ENCODE measurements at regions not wholly inside any gene's neighbourhood (a gene's known extent, or its start where the extent isn't known, plus 50 kb on each side); places are given as distances from the start of the nearest gene placed in this dataset.
"Not testable (repeated sequence)": the region's sequence is repeated elsewhere in the genome, so short reads cannot be mapped to it uniquely, and the experiment has no call there.

DNA sequence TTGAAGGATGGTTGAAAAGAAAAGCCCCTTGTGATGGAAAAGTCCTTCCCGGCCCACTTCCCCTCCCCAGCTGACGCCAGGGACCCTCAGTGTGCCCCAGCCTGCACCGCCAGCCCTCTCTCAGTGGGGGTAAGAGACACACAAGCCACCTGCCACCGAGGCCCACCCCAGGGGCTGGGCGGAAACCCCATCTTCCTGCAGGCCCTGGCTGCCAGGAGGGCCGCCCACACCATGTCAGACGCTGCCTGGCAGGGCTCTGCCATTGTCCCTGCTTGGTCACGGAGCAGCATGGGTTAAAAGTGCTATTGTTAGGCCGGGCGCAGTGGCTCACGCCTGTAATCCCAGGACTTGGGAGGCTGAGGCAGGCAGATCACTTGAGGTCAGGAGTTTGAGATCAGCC, 142.0 kb upstream of the ZNF469 start:
- TF ChIP-seq, protein P1, sequence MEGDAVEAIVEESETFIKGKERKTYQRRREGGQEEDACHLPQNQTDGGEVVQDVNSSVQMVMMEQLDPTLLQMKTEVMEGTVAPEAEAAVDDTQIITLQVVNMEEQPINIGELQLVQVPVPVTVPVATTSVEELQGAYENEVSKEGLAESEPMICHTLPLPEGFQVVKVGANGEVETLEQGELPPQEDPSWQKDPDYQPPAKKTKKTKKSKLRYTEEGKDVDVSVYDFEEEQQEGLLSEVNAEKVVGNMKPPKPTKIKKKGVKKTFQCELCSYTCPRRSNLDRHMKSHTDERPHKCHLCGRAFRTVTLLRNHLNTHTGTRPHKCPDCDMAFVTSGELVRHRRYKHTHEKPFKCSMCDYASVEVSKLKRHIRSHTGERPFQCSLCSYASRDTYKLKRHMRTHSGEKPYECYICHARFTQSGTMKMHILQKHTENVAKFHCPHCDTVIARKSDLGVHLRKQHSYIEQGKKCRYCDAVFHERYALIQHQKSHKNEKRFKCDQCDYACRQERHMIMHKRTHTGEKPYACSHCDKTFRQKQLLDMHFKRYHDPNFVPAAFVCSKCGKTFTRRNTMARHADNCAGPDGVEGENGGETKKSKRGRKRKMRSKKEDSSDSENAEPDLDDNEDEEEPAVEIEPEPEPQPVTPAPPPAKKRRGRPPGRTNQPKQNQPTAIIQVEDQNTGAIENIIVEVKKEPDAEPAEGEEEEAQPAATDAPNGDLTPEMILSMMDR (IDR thresholded peaks at IDR 0.05; ENCODE audit: insufficient read depth, low read depth, low read length), result not testable (repeated sequence)
- TF ChIP-seq EZH2 (IDR thresholded peaks at IDR 0.05; ENCODE audit: insufficient read depth, low read length), result not testable (repeated sequence)
